GM18502 (cell line): ENCODE measurements at regions not wholly inside any gene's neighbourhood (a gene's known extent, or its start where the extent isn't known, plus 50 kb on each side); places are given as distances from the start of the nearest gene placed in this dataset.
"Not testable (repeated sequence)": the region's sequence is repeated elsewhere in the genome, so short reads cannot be mapped to it uniquely, and the experiment has no call there.

Experiments
- ATAC-seq: cut with Tn5 transposase; IDR thresholded peaks from one replicate; pipeline ENCODE4 v1.9.1; 2021; ENCODE audit warnings: mild to moderate bottlenecking; ENCODE audit not compliant: unreplicated experiment, poor library complexity

DNA sequence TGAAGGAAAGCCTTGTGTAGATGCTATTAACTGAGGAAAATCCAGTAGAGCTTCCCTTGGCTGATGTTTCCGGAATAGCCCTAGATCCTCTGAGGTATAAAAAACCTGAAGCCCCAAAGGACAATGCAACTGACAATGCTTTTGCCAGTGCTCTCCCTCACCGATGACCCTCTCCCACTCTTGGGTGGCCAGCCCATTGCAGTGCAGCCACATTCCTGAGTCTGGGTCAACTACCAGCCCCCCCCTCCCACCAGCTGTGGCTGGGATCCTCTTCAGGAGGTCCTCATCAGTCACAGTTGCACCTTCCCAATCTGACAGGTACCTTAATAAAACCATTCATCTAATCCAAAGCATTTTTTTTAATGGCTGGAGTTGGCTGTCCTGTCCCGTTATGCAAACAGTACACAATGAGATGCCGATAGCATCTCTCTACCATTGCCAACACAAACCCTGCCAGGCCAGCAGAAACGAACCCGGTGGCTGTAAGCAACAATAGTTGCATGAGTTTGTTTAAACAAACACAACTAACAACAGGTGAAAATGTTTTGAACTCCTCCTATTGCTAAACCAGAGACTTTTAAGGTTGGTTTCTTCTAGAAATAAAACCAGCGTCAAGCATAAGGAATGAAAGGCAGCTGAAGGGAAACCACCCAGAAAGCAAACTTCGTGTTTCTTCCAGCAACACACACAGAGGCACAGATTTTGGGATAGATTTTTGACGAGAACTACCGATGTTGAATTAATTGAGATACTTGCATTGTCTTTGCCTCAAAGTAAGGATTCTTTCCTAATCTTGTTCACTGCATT lies 128.3 kb upstream of the ARHGEF3 start:
- no peak for ATAC-seq

DNA sequence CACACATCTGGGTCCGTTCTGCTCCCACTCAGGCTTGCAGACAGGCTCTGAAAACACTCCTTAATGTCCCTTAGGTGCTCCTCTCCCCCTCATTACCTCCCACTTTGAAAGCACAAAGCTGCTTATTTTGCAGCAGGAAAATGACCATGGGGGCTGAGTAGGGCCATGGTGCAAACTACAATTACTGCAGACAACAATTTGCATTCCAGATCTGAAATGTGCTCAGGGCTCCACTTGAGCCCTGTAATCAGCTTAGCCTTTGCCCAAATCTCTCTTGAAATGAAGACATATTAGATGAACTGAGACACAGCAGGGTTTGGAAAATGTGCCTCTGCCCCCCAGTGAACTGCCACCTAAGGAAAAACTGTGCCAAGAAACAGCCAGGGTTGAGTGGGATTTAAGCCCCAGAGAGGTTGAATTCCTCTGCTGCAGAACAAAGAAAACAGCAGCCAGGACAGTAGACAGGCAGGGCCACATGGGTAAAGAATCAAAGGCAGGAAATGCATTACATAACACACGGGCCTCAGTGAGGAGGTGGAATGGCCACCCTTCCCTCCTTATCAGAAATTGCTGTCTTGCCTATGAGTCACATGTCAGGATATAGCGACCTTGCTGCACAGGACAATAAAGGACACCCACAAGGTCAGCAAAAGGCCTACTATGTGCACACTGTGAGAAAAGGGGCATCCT lies 126.8 kb upstream of the ARHGEF3 start:
- ATAC-seq: no peak

DNA sequence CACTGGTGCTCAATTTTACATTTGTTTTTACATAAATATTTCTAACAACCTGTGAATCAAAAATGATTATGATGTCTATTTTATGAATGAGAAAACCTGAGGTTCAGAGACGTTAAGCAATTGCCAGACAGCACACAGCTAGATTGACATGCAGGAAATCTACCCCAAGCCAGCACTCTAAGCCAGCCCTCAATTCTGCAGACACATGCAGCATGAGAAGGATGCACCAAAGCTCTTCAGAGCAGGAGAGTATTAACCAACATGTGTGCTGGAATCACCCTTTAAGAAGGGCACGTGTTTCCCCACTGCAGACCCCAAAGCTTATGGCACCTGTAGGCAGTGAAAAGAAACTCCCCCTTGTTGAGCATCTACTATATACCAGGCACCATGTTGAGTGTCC lies 126.1 kb upstream of the ARHGEF3 start:
- no peak for ATAC-seq

DNA sequence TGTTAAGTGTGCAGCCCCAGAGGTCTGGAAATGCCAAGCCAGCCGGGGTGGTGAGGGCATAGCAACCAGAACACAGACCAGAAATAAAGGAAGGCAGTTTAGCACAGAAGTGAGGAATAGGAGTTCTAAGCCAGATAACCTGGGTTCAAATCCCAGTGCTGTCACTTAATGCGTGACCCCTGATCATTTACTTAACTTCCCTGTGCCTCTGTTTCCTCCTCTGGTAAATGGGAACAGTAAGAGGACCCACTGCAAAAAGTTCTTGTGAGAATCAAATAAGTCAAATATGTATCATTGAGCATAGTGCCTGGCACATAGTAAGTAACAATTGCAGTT lies 125.2 kb upstream of the ARHGEF3 start:
- no peak for ATAC-seq

DNA sequence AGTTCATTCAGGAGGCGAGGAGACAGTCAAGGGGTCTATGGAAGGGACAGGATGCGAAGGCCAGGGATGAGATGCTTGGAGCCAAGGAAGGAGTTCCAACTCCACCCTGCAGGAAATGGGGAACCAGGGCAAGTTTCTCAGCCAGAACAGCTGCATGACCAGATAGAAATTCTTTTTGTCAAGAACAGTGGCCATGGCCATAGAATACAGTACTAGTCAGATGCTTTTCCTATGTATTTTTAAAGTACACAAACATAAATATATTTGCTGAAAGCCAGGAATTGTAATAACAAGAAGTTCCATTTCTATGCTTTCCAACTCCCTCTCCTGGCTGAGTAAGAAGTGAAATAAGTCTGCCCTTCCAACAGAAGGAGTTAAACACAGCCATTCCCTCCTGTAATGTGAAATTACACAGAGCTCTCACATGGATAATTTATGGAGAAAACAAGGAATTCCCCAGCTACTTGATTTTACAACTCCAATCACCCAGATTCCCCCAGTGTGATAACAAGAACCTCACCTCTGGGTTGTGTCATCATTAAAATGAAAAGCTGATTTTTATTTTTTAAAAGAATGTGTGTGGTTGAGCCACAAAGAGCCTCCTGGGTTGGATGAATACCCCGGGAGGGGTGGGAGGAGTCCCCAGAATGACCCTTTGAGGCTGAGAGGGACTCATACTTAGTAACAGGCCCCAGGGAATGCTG lies 124.6 kb upstream of the ARHGEF3 start:
- ATAC-seq: no peak

DNA sequence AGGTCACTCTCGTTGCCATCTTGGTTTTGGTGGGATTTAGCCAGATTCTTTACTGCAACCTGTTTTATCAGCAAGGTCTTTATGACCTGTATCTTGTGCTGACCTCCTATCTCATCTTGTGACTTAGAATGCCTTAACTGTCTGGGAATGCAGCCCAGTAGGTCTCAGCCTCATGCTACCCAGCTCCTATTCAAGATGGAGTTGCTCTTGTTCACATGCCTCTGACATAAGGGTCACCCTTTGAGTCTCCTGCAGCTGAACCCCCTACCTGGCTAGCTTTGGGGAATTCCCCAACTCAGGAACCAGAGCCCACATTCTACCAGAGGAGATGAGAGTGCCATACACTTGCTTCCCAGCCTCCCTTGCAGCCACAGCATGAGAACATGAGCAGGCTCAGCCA lies 123.0 kb upstream of the ARHGEF3 start:
- not testable (repeated sequence) for ATAC-seq

DNA sequence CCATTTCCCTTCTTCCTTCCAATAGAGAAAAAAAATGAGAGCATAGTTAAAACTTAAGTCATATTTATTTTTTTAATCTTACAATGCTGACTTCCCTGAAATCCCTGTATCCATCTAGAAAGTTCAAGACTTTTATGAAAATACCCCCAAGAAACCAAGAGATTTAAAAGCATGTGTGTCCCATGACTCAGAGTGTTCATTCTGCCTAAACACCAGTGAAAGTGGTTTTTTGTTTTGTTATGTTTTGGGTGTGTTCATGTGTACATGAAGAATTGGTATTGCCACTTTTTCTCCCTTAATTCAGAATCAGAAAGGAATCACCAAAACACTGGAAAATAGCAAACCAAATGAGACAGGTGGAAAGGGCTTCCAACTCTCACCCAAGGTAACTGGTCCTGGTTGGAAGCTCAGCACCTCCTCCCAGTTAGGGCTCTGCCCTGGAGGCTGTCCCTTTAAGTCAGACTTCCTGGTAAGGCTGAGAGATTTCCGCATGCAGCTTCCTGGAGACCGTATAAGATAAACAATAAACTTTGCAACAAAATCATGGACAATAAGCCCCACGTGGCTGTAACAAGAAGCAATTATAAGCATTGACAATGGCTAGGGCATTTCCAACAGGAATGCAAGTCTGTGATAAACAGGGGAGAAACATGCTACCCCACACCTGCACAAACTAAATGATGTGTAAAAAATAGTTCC lies 121.9 kb upstream of the ARHGEF3 start:
- ATAC-seq: no peak

DNA sequence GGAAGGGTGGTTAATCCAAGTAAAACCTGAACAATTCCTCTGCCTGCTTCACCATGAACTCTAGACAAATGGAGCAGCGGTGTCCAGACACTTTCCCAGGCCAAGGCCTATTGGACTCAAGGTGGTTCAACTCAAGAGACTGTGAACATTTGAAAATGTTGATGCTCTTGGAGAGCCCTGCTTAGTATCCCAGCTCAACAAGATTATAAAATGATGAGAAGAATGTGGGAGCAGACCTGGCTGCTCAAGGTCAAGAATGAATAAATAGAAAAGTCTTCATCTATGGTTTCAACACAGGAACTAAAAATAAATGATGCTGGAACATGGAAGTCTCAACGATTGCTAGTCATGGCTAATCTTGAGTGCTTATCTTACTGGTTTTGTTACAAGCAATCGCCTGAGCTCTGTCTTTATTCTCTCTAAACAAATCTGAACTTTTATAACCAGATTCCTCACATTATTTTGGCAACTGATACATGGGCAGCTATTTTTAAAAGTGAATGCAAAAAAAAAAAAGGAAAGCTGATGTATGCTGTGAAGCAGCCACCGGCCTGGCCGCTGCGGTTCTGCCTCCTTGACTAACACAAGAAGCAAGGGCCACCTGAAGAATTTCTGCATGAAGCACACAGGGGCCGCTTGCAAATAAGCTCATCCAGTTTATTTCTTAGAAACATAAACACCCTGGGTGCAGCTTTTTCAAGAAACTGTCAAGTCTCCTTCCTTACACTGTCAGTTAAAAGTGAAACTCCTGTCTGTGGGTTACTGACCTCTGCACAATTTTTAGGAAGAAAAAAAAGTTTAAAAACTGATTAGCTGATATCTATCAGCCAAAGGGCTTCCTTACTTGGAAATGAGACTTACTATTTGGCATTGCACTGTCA lies 120.1 kb upstream of the ARHGEF3 start:
- no peak for ATAC-seq

DNA sequence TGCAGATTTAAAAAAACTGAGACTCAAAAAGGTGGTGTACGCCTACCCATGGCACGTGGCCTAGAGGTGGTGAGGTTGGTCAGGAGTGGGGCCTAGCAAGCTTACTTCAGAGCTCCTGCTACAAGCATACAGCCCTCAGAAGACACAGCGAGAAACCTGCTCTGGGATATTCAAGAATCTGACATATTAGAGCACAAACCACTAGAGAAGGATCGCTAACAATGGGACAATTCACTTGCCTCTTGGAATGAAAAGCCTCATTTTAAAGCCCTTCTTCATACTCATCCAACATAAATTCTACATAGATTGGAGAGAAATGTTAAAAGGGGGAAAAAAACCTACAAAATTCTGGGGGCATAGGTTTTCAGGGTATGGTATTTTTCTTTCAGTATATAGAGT lies 118.0 kb upstream of the ARHGEF3 start:
- no peak for ATAC-seq

DNA sequence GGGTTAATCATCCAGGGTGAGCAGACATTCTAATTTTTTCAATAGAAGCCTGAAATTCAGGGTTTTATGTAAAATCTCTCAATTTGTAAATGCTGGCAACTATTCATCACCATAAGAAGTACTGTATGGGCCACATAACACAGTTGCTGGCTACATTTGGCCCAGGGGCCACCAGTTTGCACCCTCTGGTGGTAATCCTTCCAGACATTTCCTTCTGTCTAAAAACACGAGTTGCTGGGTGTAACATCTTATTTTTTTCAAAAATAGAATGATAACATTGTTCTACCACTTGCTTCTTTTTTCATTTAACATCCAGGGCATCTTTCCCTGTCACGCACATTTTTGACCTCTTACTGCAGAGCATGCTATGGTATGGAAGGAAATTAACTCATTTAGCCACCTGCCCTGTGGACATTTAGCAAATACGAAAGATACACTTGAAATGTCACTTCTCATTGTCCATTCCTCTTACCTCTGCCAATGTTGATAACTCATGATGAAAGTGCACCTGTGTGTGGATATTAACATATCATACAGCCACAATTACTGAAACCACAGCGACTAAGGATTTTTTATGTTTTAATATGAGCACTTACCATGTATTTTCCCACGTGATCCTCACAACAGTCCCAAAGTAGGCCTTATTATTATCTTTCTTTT lies 117.5 kb upstream of the ARHGEF3 start:
- no peak for ATAC-seq

DNA sequence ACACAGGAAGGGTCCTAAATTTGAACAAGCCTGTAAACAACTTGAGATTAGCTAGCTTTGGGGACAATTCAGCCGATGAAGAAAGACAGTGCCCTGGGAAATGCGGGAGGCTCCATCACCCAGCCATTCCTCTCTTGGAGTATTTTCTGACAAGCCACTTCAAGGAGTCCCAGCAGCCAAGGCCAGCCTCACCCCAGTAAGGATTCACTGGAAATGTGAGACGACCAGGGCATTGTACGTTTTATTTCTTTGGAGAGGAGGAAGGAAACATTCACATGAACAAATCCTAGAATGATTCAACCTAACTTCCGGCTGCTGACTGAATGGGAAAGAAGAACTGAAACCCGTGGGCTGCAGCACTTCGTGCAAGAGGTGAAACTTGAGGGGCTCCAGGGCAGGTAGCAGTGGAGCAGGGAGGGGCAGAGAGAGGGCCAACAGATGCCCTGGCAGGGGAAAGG lies 116.4 kb upstream of the ARHGEF3 start:
- ATAC-seq: peak; percentile 56

DNA sequence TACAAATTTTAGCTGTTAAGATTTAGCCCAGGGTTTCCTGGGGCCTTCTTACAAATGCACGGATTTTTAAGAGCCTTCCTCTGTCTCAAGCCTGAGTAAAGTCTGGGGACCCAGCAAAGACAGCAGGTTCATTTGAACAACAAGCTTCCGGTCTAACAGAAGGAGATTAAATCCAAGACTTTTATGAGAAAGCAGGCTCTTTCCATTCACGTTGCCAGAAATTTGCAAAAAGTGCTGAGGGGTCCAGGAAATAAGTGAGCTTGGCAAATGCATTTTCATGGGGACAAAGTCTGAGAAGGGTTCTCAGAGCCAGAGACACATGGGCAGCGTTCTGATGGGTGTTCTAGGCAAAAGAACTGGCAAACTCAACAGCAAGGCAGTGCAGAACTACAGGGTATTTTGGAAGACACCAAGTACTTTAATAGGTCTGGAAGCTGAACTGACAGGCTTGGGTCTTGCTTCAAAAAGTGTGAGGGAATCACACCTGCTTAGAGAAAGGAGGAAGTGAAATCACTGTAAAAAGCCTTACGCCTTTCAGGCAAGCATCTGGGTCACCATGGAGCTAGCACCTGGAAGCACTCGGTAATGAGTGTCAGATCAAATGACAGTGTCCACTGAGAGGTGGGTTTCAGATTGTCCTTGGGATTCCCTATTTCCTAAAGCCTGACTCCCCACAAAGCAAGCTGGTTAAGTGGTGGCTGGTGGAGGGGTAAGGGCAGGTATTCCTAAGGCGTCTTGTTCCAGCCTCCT lies 115.8 kb upstream of the ARHGEF3 start:
- ATAC-seq: peak; percentile 74

DNA sequence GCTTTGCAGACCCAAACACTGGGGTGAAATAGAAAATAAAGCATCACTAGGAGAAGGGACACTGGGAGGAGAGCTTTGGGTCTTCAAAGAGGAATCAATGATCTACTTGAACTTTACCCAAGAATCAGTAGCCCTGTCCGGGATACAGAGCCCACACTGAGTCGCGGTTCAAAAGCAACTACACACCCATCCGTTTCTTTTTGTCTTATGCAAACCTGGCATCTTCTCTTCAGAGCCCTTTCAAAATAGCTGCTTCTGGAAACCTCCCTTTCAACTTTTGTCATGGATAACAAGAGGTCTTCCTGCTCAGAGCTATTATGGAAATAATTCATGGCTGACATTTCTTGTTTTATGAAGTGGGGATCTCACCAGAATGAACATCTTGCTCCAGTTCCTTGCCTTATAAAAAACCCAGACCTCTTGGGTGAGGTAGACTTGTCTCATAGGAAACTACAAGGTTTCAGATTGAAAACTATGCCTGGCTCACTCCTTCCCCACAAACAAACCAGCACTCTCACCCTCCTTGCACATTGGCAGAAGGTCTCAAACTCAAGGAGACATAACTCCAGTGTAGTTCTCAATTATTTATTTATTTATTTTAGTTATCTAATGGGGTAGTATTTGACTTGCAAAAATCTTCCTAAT lies 115.1 kb upstream of the ARHGEF3 start:
- no peak for ATAC-seq

DNA sequence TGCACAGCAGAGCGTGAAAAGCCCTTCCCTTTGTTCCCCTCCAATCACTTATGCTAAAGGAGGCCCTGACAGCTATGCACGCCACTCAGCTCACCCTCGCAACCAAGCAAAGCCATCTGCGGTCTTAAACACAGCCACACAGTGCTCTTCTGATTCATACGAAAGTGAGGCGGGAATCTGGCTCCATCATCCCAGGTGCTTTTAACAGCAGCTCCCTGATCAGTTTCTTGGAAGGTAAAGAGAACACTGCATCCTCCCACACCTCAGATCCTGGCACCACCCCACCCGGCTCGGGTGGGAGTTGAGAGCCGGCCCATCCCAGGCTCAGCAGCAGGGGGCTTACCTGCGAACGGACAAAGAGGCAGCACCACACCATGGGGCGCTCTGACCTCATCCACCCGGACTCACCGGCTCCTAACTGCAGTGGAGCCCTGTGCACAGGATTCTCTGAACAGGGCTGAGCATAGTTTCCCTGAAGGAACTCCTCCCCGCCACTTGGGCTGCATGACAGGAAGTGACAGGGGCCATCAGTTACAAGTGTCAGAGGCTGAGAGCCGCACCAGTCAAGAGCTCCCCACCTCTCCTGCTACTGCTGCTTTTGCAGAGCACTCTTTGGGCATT lies 114.3 kb upstream of the ARHGEF3 start:
- ATAC-seq: peak; percentile 53

DNA sequence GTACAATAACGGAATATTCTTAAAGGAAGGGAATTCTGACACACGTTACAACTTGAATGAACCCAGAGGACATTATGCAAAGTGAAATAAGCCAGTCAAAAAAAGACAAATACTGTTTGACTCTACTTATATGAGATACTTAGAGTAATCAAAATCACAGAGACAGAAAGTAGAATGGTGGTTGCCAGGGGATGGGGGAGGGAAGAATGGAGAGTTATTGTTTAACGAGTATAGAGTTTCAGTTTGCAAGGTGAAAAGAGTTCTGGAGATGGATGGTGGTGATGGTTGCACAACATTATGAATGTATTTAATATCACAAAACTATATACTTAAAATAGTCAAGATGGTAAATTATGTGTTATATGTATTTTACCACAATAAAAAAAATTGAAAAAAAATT lies 112.9 kb upstream of the ARHGEF3 start:
- no peak for ATAC-seq

DNA sequence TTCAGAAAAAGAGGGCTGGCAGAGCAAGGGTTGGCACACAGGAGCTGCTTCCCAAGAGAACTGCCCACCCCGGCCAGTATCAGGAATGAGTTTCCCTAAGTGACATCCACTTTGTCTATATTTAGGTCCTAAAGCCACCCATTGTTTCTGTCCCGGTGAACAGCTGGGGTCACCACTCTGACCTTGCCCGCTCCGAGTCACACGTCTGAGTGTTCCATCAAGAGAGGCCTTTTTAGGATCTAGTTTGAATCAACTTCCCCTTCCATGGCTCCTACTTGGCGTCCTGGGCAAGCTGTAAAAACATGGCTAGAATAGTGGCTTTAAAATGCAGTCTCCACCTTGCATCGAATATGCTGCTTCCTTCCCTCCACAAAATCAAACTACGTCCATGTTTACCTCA lies 109.6 kb upstream of the ARHGEF3 start:
- no peak for ATAC-seq

DNA sequence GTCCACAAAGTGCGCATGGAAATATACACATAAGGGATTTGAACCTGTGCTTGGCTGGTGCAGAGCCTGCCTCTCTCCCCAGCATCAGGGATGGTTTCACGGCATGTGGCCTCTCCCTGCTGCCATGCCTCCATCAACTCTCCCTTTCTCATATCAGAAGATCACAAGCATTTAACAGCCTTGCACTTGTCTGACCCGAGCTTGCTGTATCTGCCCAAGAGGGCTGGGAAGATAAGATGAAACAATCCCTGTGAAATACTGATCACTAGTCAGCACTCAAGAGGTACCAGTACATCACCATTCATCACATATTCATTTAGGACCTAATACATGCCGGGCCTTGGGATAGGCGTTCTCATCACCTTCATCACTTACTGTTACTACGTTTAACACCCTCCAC lies 107.6 kb upstream of the ARHGEF3 start:
- no peak for ATAC-seq

DNA sequence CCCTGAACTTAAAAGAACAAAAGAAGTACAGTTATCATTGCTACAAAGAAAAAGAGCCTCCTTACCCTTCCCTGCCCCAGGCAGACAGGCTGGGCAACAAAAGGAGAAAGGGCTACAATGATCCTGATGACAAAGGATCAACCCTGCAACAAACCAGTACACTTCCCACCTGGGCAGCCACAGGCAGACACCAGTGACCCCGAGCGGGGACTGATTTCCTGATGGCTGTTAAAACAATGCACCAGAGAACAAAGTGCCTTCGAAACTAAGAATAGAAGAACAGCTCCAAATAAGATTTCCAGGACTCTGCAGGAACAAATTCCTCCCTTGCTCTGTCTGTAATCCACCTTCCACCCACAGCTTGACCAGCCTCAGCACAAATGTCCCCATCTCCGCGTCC lies 106.3 kb upstream of the ARHGEF3 start:
- no peak for ATAC-seq
